Keratinocyte (primary cell): ENCODE measurements at regions not wholly inside any gene's neighbourhood (a gene's known extent, or its start where the extent isn't known, plus 50 kb on each side); places are given as distances from the start of the nearest gene placed in this dataset.

Experiments used
- DNase-seq: peaks from one replicate; pipeline ENCODE4 v3.0.0-alpha.2; 2011; ENCODE audit warnings: low read depth, missing footprints, low spot score
- FAIRE-seq: peaks from 2 replicates; lab custom pipeline; 2011; peaks lifted over from hg19 to GRCh38; lab: Jason Lieb, UNC
- H2AFZ ChIP-seq: 2 replicates; pipeline ENCODE4 v1.6.0; 2012; ENCODE audit warnings: low read length, control low read depth, inconsistent platforms; ENCODE audit not compliant: control insufficient read depth
- H3K27ac ChIP-seq: 2 replicates; pipeline ENCODE4 v1.5.1; 2011; ENCODE audit warnings: low read length; ENCODE audit not compliant: control insufficient read depth, insufficient read depth
- H3K27me3 ChIP-seq: 3 replicates; pipeline ENCODE4 v1.6.0; 2011; ENCODE audit warnings: low read length; ENCODE audit not compliant: control insufficient read depth, insufficient read depth; ENCODE audit errors: extremely low read depth
- H3K36me3 ChIP-seq, 2 experiments: 2 replicates in 1 of 2; 3 replicates in 1 of 2; pipeline ENCODE4 v1.5.1; 2011; ENCODE audit warnings: low read length in 2 of 2, mild to moderate bottlenecking in 1 of 2; ENCODE audit not compliant: control insufficient read depth in 2 of 2, insufficient read depth in 2 of 2; ENCODE audit errors: extremely low read depth in 1 of 2
- H3K4me1 ChIP-seq: 3 replicates; pipeline ENCODE4 v1.5.1; 2011; ENCODE audit warnings: low read length; ENCODE audit not compliant: control insufficient read depth, insufficient read depth; ENCODE audit errors: extremely low read depth
- H3K4me2 ChIP-seq: 3 replicates; pipeline ENCODE4 v1.6.0; 2011; ENCODE audit warnings: low read depth, low read length; ENCODE audit not compliant: control insufficient read depth, insufficient read depth; ENCODE audit errors: extremely low read depth
- H3K4me3 ChIP-seq, 3 experiments: fragments of 200-600 bp in 1 of 3; sonication (generic) in 1 of 3; 2 replicates in 2 of 3; 3 replicates in 1 of 3; pipeline ENCODE4 v1.5.1; 2011 to 2016; ENCODE audit warnings: low read length in 3 of 3, mild to moderate bottlenecking in 3 of 3, control low read depth in 2 of 3, inconsistent platforms in 1 of 3, low read depth in 1 of 3, mixed read lengths in 1 of 3, mixed run types in 1 of 3, moderate library complexity in 1 of 3; ENCODE audit not compliant: control insufficient read depth in 2 of 3, insufficient read depth in 2 of 3; ENCODE audit errors: extremely low read depth in 1 of 3
- H3K79me2 ChIP-seq: 2 replicates; pipeline ENCODE4 v1.6.0; 2012; ENCODE audit warnings: low read length; ENCODE audit not compliant: control insufficient read depth, insufficient read depth
- H3K9ac ChIP-seq: 3 replicates; pipeline ENCODE4 v1.6.0; 2011; ENCODE audit warnings: low read length; ENCODE audit not compliant: control insufficient read depth, insufficient read depth; ENCODE audit errors: extremely low read depth
- H3K9me1 ChIP-seq: 3 replicates; pipeline ENCODE4 v1.6.0; 2011; ENCODE audit warnings: low read length; ENCODE audit not compliant: control insufficient read depth, insufficient read depth; ENCODE audit errors: extremely low read depth
- H3K9me3 ChIP-seq: 2 replicates; pipeline ENCODE4 v1.5.1; 2012; ENCODE audit warnings: low read depth, low read length; ENCODE audit not compliant: control insufficient read depth
- H4K20me1 ChIP-seq: 3 replicates; pipeline ENCODE4 v1.6.0; 2011; ENCODE audit warnings: low read length; ENCODE audit not compliant: control insufficient read depth, insufficient read depth; ENCODE audit errors: extremely low read depth
- EZH2 ChIP-seq: IDR thresholded peaks from one replicate; pipeline ENCODE4 v1.6.1; 2012; ENCODE audit warnings: inconsistent platforms, mild to moderate bottlenecking, low read length, moderate library complexity
- dilution Hi-C: fragments of 300-500 bp; cut with MboI; formaldehyde crosslinking; loops from one replicate; pipeline ENCODE4 v1.7.0; 2020; ENCODE audit warnings: low sequenced_read_pairs; ENCODE audit not compliant: extremely low pct_ligation_motif_present
- TF ChIP-seq, protein P1 (sequence below), 3 experiments: IDR thresholded peaks in 1 of 3; conservative IDR thresholded peaks in 1 of 3; optimal IDR thresholded peaks in 1 of 3; 2 replicates in 2 of 3; 3 replicates in 1 of 3; pipeline versions ENCODE3 to v1.5.1; 2011; ENCODE audit warnings: low read length in 3 of 3, mild to moderate bottlenecking in 3 of 3, moderate library complexity in 2 of 3, control low read depth in 1 of 3, inconsistent platforms in 1 of 3; ENCODE audit not compliant: insufficient read depth in 2 of 3; ENCODE audit errors: extremely low read depth in 1 of 3

DNA sequence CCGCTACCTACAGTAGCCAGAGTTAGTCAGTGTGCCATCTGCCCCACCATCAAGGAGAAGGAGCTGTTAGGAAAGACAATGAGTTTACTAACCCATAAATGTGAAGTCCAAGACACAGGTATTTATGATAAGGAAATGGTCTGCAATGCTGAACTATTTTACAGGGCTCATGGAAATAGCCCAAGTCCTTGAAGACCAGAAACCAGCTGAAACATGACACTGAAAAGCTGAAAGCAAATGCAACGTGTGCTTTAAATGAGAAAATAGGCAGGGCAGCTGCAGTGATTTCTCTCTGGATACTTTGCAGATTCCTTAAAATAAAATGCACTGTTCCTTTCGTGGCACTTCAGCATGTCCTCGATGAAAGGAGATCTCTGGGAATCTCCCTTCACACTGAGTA, 256.4 kb upstream of the TCF4 start:
- H3K9me3 ChIP-seq, result peaks cover 2% of the 10 kb centered on the region
- H3K79me2 ChIP-seq, result no peaks in the 10 kb centered on the region
- FAIRE-seq, result no peak
- no peak for DNase-seq
- no peak overlapping the region for H3K9ac ChIP-seq
- no peak overlapping the region for H3K27ac ChIP-seq
- dilution Hi-C loops, result no loop called here
- H3K4me1 ChIP-seq, result peaks cover 5% of the 10 kb centered on the region
- no peaks in the 10 kb centered on the region for H3K9me1 ChIP-seq
- H2AFZ ChIP-seq, result no peak overlapping the region
- no peaks in the 10 kb centered on the region for H3K27me3 ChIP-seq
- no peak overlapping the region for H3K4me3 ChIP-seq
- no peak for TF ChIP-seq EZH2
- TF ChIP-seq, protein P1, sequence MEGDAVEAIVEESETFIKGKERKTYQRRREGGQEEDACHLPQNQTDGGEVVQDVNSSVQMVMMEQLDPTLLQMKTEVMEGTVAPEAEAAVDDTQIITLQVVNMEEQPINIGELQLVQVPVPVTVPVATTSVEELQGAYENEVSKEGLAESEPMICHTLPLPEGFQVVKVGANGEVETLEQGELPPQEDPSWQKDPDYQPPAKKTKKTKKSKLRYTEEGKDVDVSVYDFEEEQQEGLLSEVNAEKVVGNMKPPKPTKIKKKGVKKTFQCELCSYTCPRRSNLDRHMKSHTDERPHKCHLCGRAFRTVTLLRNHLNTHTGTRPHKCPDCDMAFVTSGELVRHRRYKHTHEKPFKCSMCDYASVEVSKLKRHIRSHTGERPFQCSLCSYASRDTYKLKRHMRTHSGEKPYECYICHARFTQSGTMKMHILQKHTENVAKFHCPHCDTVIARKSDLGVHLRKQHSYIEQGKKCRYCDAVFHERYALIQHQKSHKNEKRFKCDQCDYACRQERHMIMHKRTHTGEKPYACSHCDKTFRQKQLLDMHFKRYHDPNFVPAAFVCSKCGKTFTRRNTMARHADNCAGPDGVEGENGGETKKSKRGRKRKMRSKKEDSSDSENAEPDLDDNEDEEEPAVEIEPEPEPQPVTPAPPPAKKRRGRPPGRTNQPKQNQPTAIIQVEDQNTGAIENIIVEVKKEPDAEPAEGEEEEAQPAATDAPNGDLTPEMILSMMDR (optimal IDR thresholded peaks at IDR 0.05 in 1 of 3, IDR thresholded peaks at IDR 0.05 in 1 of 3, conservative IDR thresholded peaks at IDR 0.05 in 1 of 3; ENCODE audit: extremely low read depth in 1 of 3, insufficient read depth in 2 of 3, low read length in 3 of 3), result no peak
- H3K4me2 ChIP-seq, result no peak overlapping the region
- H4K20me1 ChIP-seq, result no peaks in the 10 kb centered on the region
- no peaks in the 10 kb centered on the region for H3K36me3 ChIP-seq

DNA sequence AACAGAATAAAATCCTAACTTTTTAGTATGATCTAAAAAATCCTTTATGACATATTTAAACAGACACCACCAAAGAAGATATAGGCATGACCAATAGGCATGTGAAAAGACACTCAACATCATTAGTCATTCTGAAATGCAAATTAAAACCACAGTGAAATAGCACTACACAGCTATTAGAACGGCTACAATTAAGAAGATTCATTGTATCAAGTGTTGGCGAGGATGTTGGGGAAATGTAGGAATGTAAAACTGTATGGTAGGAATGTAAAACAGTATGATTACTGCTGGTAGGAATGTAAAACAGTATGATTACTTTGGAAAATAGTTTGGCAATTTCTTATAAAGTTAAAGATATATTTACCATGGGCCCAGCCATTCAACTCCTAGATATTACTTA, 253.3 kb upstream of the TCF4 start:
- Histone ChIP-seq H2AFZ (no peak overlapping the region), H3K79me2 (no peaks in the 10 kb centered on the region), H3K4me2 (no peak overlapping the region), H3K27ac (no peak overlapping the region), H4K20me1 (no peaks in the 10 kb centered on the region), H3K36me3 (no peaks in the 10 kb centered on the region), H3K9ac (no peak overlapping the region), H3K4me1 (peaks cover 7% of the 10 kb centered on the region), H3K4me3 (no peak overlapping the region), H3K27me3 (no peaks in the 10 kb centered on the region), H3K9me3 (peaks cover 7% of the 10 kb centered on the region), H3K9me1 (no peaks in the 10 kb centered on the region)
- no peak for TF ChIP-seq EZH2
- TF ChIP-seq, protein P1 (optimal IDR thresholded peaks at IDR 0.05 in 1 of 3, IDR thresholded peaks at IDR 0.05 in 1 of 3, conservative IDR thresholded peaks at IDR 0.05 in 1 of 3; ENCODE audit: extremely low read depth in 1 of 3, insufficient read depth in 2 of 3, low read length in 3 of 3), result no peak
- no peak for FAIRE-seq
- DNase-seq, result no peak
- dilution Hi-C loops, result no loop called here
